Kidney epithelial cell (primary cell): ENCODE measurements at regions not wholly inside any gene's neighbourhood (a gene's known extent, or its start where the extent isn't known, plus 50 kb on each side); places are given as distances from the start of the nearest gene placed in this dataset.

ENCODE experiments used
- DNase-seq: peaks from one replicate; pipeline ENCODE4 v3.0.0-alpha.2; 2010; ENCODE audit warnings: low read depth
- H3K27me3 ChIP-seq: 2 replicates; pipeline ENCODE4 v1.6.0; 2011; ENCODE audit warnings: low read length; ENCODE audit not compliant: control insufficient read depth, insufficient read depth
- H3K36me3 ChIP-seq: 2 replicates; pipeline ENCODE4 v1.5.1; 2011; ENCODE audit warnings: low read length; ENCODE audit not compliant: control insufficient read depth, insufficient read depth
- H3K4me3 ChIP-seq: 2 replicates; pipeline ENCODE4 v1.5.1; 2011; ENCODE audit warnings: low read depth, mild to moderate bottlenecking, control low read depth, low read length
- TF ChIP-seq, protein P1 (sequence below): IDR thresholded peaks from 2 replicates; pipeline ENCODE4 v1.5.1; 2011; ENCODE audit warnings: mild to moderate bottlenecking, moderate library complexity, low read length, control low read depth, inconsistent platforms; ENCODE audit not compliant: insufficient read depth, poor library complexity, severe bottlenecking

DNA sequence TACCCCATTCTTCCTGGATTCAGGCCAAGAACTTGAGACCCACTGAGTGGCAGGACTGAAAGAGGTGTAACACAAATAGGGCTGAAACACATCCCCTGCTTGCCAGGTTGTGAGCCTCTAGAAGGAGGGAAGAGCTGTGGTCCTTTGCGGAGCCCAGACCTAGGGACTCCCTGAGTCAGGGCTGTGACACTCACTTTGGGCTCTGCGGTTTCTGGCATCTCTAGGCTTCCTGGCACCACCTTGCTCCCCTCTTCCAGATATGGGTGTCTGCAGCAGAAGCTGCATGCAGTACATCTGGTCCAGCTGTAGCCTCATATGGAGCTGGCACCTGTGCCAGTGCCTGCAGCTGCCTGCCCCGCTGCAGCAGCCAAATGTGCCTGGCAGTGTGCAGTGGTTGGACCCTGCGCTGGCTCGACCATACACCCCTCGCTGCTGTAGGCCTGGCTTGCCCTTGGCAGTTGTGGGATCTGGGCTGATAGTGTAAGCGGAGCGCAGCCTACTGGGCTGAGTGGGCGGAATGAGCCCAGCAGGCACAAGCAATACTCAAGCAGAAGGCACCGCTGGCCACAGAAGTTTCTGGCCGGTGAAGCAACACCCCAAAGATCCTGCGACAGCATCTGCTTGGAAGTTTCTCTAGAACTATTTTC lies 290.4 kb downstream of the SLITRK6 start:
- Histone ChIP-seq H3K4me3 (no peak overlapping the region), H3K36me3 (no peaks in the 10 kb centered on the region), H3K27me3 (no peaks in the 10 kb centered on the region)
- TF ChIP-seq, protein P1, sequence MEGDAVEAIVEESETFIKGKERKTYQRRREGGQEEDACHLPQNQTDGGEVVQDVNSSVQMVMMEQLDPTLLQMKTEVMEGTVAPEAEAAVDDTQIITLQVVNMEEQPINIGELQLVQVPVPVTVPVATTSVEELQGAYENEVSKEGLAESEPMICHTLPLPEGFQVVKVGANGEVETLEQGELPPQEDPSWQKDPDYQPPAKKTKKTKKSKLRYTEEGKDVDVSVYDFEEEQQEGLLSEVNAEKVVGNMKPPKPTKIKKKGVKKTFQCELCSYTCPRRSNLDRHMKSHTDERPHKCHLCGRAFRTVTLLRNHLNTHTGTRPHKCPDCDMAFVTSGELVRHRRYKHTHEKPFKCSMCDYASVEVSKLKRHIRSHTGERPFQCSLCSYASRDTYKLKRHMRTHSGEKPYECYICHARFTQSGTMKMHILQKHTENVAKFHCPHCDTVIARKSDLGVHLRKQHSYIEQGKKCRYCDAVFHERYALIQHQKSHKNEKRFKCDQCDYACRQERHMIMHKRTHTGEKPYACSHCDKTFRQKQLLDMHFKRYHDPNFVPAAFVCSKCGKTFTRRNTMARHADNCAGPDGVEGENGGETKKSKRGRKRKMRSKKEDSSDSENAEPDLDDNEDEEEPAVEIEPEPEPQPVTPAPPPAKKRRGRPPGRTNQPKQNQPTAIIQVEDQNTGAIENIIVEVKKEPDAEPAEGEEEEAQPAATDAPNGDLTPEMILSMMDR, result no peak
- no peak for DNase-seq

DNA sequence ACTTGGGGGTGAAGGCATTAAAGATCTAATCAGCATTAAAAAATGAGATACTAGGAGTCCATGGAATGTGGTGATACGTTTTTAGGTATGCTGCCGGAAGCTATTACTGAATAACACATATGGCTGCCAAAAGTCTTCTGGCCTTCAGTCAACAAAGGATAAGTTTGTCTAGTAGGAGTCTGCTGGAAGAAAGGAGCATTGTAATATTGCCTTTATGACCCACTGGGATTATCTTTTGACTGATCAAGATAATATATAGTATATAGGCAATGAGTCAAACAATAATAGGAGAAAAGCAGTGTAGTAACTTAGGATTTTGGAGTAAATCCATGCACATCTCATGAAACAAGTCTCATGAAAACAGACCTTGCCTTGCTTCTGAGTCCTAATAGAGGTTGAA lies 295.4 kb downstream of the SLITRK6 start:
- TF ChIP-seq, protein P1, result no peak
- DNase-seq, result no peak
- H3K4me3 ChIP-seq, result no peak overlapping the region
- no peaks in the 10 kb centered on the region for H3K36me3 ChIP-seq
- no peaks in the 10 kb centered on the region for H3K27me3 ChIP-seq

DNA sequence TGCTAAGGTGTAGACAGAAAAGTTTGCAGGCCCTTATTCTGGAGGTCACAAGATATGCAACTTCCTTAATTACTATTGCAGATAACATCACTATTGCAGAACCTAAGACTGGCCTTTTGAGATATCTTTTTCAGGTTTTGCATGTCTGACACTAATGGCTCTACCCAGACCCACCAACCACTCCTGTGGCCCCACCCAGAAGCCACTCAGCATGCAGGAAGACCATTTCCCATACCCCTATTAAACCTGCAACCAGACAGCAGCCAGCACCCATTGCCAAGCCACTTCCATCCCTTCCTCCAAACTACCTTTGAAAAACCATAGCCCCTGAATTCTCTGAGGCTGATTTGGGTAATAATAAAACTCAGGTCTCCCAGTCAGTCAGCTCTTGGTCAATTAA lies 297.6 kb downstream of the SLITRK6 start:
- TF ChIP-seq, protein P1, result no peak
- DNase-seq, result no peak
- no peaks in the 10 kb centered on the region for H3K36me3 ChIP-seq
- no peaks in the 10 kb centered on the region for H3K27me3 ChIP-seq
- H3K4me3 ChIP-seq, result no peak overlapping the region

DNA sequence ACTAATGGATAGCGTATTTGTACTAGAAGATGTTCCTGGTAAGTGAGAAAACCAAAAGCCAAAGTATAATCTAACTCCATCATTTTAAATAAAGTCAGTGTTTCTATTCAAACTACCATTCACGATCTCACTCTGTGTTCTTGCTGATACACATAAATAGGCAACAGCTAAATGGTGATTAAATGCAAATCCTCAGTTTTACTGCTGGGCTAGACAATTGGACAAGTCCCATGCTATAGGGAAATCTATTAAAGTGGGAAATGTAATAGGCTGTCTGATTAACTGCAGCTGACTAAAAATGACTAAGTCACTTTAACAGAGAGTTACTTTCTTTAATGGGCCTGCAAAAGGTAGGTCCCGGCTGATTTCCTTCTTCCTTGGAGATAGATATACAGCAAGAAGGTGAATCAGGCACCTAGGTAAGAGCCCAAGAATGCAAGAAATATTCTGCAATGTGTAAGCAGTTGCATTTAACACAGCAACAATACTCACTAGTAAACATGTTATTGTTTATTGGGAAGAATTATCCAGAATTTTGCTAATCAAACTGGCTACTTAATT lies 298.4 kb downstream of the SLITRK6 start:
- Histone ChIP-seq H3K4me3 (no peak overlapping the region), H3K27me3 (no peaks in the 10 kb centered on the region), H3K36me3 (no peaks in the 10 kb centered on the region)
- TF ChIP-seq, protein P1, result no peak
- DNase-seq, result no peak

DNA sequence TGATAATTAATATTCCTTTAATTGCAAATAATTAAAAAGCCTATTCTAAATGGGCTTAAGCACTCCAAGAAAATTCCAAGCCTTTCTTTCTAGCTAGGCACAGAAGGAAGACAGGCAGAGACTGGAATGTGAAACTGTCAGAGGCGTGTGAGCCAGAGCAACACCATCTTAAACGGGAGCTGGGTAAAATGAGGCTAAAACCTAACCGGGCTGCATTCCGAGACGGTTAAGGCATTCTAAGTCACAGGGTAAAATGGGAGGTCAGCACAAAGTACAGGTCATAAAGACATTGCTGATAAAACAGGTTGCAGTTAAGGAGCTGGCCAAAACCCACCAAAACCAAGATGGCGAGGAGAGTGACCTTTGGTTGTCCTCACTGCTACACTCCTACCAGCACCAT lies 300.4 kb downstream of the SLITRK6 start:
- no peak for DNase-seq
- no peak overlapping the region for H3K4me3 ChIP-seq
- H3K36me3 ChIP-seq, result no peaks in the 10 kb centered on the region
- TF ChIP-seq, protein P1, result no peak
- H3K27me3 ChIP-seq, result no peaks in the 10 kb centered on the region

DNA sequence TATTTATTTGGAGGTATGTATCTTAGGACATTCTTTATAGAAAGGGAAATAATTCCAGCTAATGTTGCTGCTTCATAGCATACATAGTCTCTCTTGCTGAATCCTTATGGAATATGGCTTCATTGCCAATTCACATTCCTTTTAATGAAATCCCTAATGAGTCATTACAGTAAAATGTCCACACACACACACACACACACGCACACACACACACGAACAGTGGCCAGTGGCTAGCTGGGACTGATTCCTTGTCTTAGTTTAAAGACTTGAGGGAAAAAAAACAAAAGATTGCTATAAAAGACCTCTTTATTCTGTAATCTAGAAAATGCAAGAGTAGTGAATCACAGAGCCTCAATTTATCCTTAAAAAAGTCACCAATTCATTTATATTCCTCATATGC lies 301.6 kb downstream of the SLITRK6 start:
- peak; percentile 48 for DNase-seq
- TF ChIP-seq, protein P1, result no peak
- no peak overlapping the region for H3K4me3 ChIP-seq

More for the DNA sequence above, 301.6 kb downstream of the SLITRK6 start:
- Histone ChIP-seq H3K36me3 (no peaks in the 10 kb centered on the region), H3K27me3 (no peaks in the 10 kb centered on the region)
